Endodermal cell (in vitro differentiated cells): ENCODE measurements at regions not wholly inside any gene's neighbourhood (a gene's known extent, or its start where the extent isn't known, plus 50 kb on each side); places are given as distances from the start of the nearest gene placed in this dataset.

Experiments
- DNase-seq: peaks from one replicate; pipeline ENCODE4 v3.0.0-alpha.2; 2017
- H3K27ac ChIP-seq: 2 replicates; pipeline ENCODE4 v1.5.1; 2013; ENCODE audit warnings: mild to moderate bottlenecking, low read depth, low read length, moderate library complexity
- H3K27me3 ChIP-seq: 2 replicates; pipeline ENCODE4 v1.6.1; 2013; ENCODE audit warnings: mild to moderate bottlenecking, low read length, moderate library complexity; ENCODE audit not compliant: insufficient read depth, control insufficient read depth, poor library complexity, severe bottlenecking
- H3K36me3 ChIP-seq: 2 replicates; pipeline ENCODE4 v1.7.0; 2013; ENCODE audit warnings: mild to moderate bottlenecking, low read length, moderate library complexity; ENCODE audit not compliant: control insufficient read depth, insufficient read depth
- H3K4me1 ChIP-seq: one replicate; pipeline ENCODE4 v1.7.0; 2013; ENCODE audit warnings: low read length; ENCODE audit not compliant: control insufficient read depth, insufficient read depth
- H3K4me3 ChIP-seq: 2 replicates; pipeline ENCODE4 v1.5.1; 2013; ENCODE audit warnings: mild to moderate bottlenecking, low read length, moderate library complexity
- H3K9ac ChIP-seq: 2 replicates; pipeline ENCODE4 v1.6.1; 2013; ENCODE audit warnings: mild to moderate bottlenecking, low read length, moderate library complexity; ENCODE audit not compliant: poor library complexity, severe bottlenecking; ENCODE audit errors: extremely low read depth
- H3K9me3 ChIP-seq: 2 replicates; pipeline ENCODE4 v1.6.1; 2013; ENCODE audit warnings: mild to moderate bottlenecking, low read length, moderate library complexity; ENCODE audit not compliant: control insufficient read depth
- H3K27ac Mint-ChIP-seq: 2 replicates; pipeline ENCODE4 v1.8.0; 2020; ENCODE audit warnings: mixed read lengths
- H3K27me3 Mint-ChIP-seq: 2 replicates; pipeline ENCODE4 v1.8.0; 2021; ENCODE audit warnings: mild to moderate bottlenecking, mixed read lengths; ENCODE audit not compliant: insufficient read depth
- H3K36me3 Mint-ChIP-seq: 2 replicates; pipeline ENCODE4 v1.8.0; 2020; ENCODE audit warnings: low read depth, mixed read lengths
- H3K4me1 Mint-ChIP-seq: 2 replicates; pipeline ENCODE4 v1.8.0; 2020; ENCODE audit warnings: mixed read lengths
- H3K4me3 Mint-ChIP-seq: 2 replicates; pipeline ENCODE4 v1.8.0; 2020; ENCODE audit warnings: mild to moderate bottlenecking, moderate library complexity, mixed read lengths
- H3K9me3 Mint-ChIP-seq: 2 replicates; pipeline ENCODE4 v1.8.0; 2020; ENCODE audit warnings: mild to moderate bottlenecking, mixed read lengths
- CTCF ChIP-seq: fragments of 200-600 bp; sonication (generic); conservative IDR thresholded peaks from 2 replicates; pipeline ENCODE4 v1.5.0; 2021; ENCODE audit warnings: antibody characterized with exemption, mild to moderate bottlenecking
- WGBS, 2 experiments: methylation state at CpG; one replicate each; pipeline versions ENCODE4 v1.1.5 to v1.1.7; 2013; ENCODE audit warnings: missing lambda C conversion rate in 2 of 2, mixed read lengths in 1 of 2; ENCODE audit not compliant: insufficient coverage in 1 of 2, insufficient read length in 1 of 2; 5-methylcytosine and 5-hydroxymethylcytosine counted together

- TF ChIP-seq CTCF: no peak
These were observed 442.9 kb downstream of the MCTP2 start for GRCh38 chr15:94674296-94674695.

DNA sequence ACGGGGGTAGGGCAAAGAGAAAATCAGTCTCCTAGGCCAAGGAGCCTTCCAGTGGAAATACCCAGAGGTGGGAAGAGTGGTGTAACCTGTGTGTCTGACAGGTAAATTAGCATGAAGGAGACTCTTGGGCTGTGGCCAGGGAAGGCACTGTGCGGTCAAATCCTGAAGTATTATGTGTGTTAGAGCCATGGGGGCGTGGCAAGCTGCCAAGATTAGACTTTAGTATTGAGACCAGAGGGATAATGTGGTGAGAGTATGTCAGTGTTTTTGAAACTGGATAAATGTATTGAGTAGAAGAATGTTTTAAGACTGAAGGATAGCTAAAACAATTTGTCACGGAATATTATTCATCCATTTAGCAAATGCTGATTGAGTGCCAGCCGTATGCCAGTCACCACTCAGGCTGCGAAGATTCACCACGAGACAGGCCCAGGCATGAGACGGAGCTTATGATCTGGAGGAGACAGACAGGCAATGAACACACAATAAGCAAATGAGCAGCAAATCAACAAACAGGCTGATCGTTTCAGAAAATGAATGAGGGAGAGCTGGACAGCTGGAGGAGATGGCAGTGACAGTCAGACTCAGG lies 445.9 kb downstream of the MCTP2 start:
- no peaks in the 10 kb centered on the region for H3K36me3 Mint-ChIP-seq
- Histone ChIP-seq H3K27ac (no peak overlapping the region), H3K4me3 (no peak overlapping the region), H3K9ac (no peak overlapping the region), H3K4me1 (peaks cover 5% of the 10 kb centered on the region), H3K27me3 (no peaks in the 10 kb centered on the region), H3K36me3 (no peaks in the 10 kb centered on the region), H3K9me3 (no peaks in the 10 kb centered on the region)
- WGBS, 2 experiments: 96 to 98% methylated on average over 7 to 9 of the region's 9 CpGs
- no peak for DNase-seq
- no peak overlapping the region for H3K27ac Mint-ChIP-seq
- no peak overlapping the region for H3K4me3 Mint-ChIP-seq
- H3K4me1 Mint-ChIP-seq: peaks cover 4% of the 10 kb centered on the region
- TF ChIP-seq CTCF: no peak
- H3K27me3 Mint-ChIP-seq: peaks cover 3% of the 10 kb centered on the region
- H3K9me3 Mint-ChIP-seq: no peaks in the 10 kb centered on the region

More at GRCh38 chr15:94674296-94674695, 442.9 kb downstream of the MCTP2 start:
- Mint-ChIP-seq H3K27ac (no peak overlapping the region), H3K4me3 (no peak overlapping the region), H3K27me3 (peaks cover 3% of the 10 kb centered on the region), H3K36me3 (no peaks in the 10 kb centered on the region), H3K4me1 (peaks cover 17% of the 10 kb centered on the region), H3K9me3 (no peaks in the 10 kb centered on the region)
- Histone ChIP-seq H3K9me3 (no peaks in the 10 kb centered on the region), H3K9ac (no peak overlapping the region), H3K36me3 (no peaks in the 10 kb centered on the region), H3K27ac (no peak overlapping the region), H3K4me3 (no peak overlapping the region), H3K27me3 (no peaks in the 10 kb centered on the region), H3K4me1 (peaks cover 5% of the 10 kb centered on the region)
- 89 to 90% methylated on average over 5 to 10 of the region's 10 CpGs for WGBS, 2 experiments
- no peak for DNase-seq

DNA sequence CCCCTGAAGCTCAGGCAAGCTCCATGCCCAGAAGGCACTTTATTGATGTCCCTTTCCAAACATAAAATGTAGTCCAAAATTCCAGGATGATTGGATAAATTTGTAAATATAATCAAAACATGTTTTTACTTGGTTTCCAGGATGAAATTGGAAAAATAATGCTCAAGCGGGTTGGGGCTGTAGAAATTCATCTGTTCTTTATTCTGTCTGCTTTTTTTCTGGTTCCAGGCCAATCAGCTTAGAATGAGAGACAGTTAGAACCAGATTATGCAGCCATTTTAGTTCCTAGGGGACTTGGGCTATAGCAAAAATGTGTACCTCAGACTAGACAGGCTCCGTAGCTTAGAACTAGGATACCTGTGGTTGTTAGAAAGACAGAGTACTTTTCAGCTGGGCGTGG lies 450.8 kb downstream of the MCTP2 start:
- H3K36me3 Mint-ChIP-seq: no peaks in the 10 kb centered on the region
- H3K9me3 ChIP-seq: no peaks in the 10 kb centered on the region
- H3K4me3 Mint-ChIP-seq: no peak overlapping the region
- H3K27ac ChIP-seq: no peak overlapping the region
- no peaks in the 10 kb centered on the region for H3K4me1 ChIP-seq
- H3K27ac Mint-ChIP-seq: no peak overlapping the region
- no peak for TF ChIP-seq CTCF
- WGBS, 2 experiments: 91 to 94% methylated on average over 3 of the region's 3 CpGs
- no peaks in the 10 kb centered on the region for H3K27me3 Mint-ChIP-seq
- H3K9me3 Mint-ChIP-seq: no peaks in the 10 kb centered on the region
- H3K4me3 ChIP-seq: no peak overlapping the region
- H3K9ac ChIP-seq: no peak overlapping the region
- H3K36me3 ChIP-seq: no peaks in the 10 kb centered on the region
- no peaks in the 10 kb centered on the region for H3K27me3 ChIP-seq
- DNase-seq: no peak
- no peaks in the 10 kb centered on the region for H3K4me1 Mint-ChIP-seq
